Activated CD4-positive, alpha-beta T cell treated with anti-CD3 and anti-CD28 coated beads, Interleukin-2, amount 50 U/mL, for 4 hours (primary cell): ENCODE measurements at regions not wholly inside any gene's neighbourhood (a gene's known extent, or its start where the extent isn't known, plus 50 kb on each side); places are given as distances from the start of the nearest gene placed in this dataset.

Experiments used
- DNase-seq, 2 experiments: peaks; one replicate each; pipeline ENCODE4 v3.0.0-alpha.2; 2020

- DNase-seq, result no peak
Measured at GRCh38 chr1:186620566-186621350, 59.5 kb downstream of the PTGS2 start.

- peak; percentile 4 to 8 for DNase-seq
Measured at GRCh38 chr1:186618401-186619170, 61.6 kb downstream of the PTGS2 start.

GRCh38 chr1:186617926-186618325 lies 62.3 kb downstream of the PTGS2 start:
- DNase-seq, result no peak

- no peak for DNase-seq
Measured at GRCh38 chr1:186616511-186616910, 63.7 kb downstream of the PTGS2 start.

- DNase-seq, result no peak
Measured at GRCh38 chr1:186615332-186615731, 64.9 kb downstream of the PTGS2 start.

GRCh38 chr1:186611156-186611555 lies 69.1 kb downstream of the PTGS2 start:
- no peak for DNase-seq

GRCh38 chr1:186609183-186609582 lies 71.0 kb downstream of the PTGS2 start:
- DNase-seq, result no peak

- DNase-seq, result peak in 1 of 2 experiments; percentile 0
Measured at GRCh38 chr1:186605762-186606350, 74.4 kb downstream of the PTGS2 start.

- no peak for DNase-seq
Measured at GRCh38 chr1:186595969-186596368, 84.3 kb downstream of the PTGS2 start.

GRCh38 chr1:186578325-186579016 lies 101.8 kb downstream of the PTGS2 start:
- DNase-seq, result no peak

- DNase-seq, result no peak
Measured at GRCh38 chr1:186577633-186578032, 102.6 kb downstream of the PTGS2 start.

GRCh38 chr1:186577216-186577615 lies 103.0 kb downstream of the PTGS2 start:
- no peak for DNase-seq

- no peak for DNase-seq
Measured at GRCh38 chr1:186575348-186575747, 104.9 kb downstream of the PTGS2 start.

- no peak for DNase-seq
Measured at GRCh38 chr1:186574926-186575325, 105.3 kb downstream of the PTGS2 start.

- no peak for DNase-seq
Measured at GRCh38 chr1:186572509-186572908, 107.7 kb downstream of the PTGS2 start.

GRCh38 chr1:186571771-186572170 lies 108.5 kb downstream of the PTGS2 start:
- DNase-seq, result no peak

GRCh38 chr1:186569856-186570255 lies 108.9 kb upstream of the PDC start:
- DNase-seq, result no peak

- no peak for DNase-seq
Measured at GRCh38 chr1:186568221-186568620, 107.3 kb upstream of the PDC start.

- no peak for DNase-seq
Measured at GRCh38 chr1:186566140-186566855, 105.4 kb upstream of the PDC start.

GRCh38 chr1:186564582-186564981 lies 103.7 kb upstream of the PDC start:
- no peak for DNase-seq

- no peak for DNase-seq
Measured at GRCh38 chr1:186559601-186560116, 98.7 kb upstream of the PDC start.

- DNase-seq, result no peak
Measured at GRCh38 chr1:186557147-186557777, 96.3 kb upstream of the PDC start.
